Upper lobe of left lung (tissue), 4 donors: ENCODE measurements at regions not wholly inside any gene's neighbourhood (a gene's known extent, or its start where the extent isn't known, plus 50 kb on each side); places are given as distances from the start of the nearest gene placed in this dataset.

Experiments
- CTCF ChIP-seq, 6 experiments: fragments of 450-650 bp in 4 of 6; fragments of 200-600 bp in 2 of 6; sonication (generic) in 2 of 6; IDR thresholded peaks; one replicate each; pipeline ENCODE4 v1.5.1; 2016 to 2019; ENCODE audit warnings: antibody characterized with exemption in 6 of 6
- EP300 ChIP-seq, 4 donors: sonication (generic); formaldehyde crosslinking; IDR thresholded peaks; one replicate each; pipeline ENCODE4 v1.5.1; 2017; ENCODE audit warnings: antibody characterized with exemption in 4 of 4, control low read depth in 2 of 4
- POLR2A ChIP-seq, 4 donors: fragments of 450-650 bp; IDR thresholded peaks; one replicate each; pipeline ENCODE4 v1.5.1; 2016 to 2017; ENCODE audit warnings: antibody characterized with exemption in 4 of 4, mild to moderate bottlenecking in 2 of 4
- POLR2AphosphoS5 ChIP-seq, 2 donors: sonication (generic); formaldehyde crosslinking; IDR thresholded peaks; one replicate each; pipeline ENCODE4 v1.5.1; 2017; ENCODE audit warnings: antibody characterized with exemption in 2 of 2

DNA sequence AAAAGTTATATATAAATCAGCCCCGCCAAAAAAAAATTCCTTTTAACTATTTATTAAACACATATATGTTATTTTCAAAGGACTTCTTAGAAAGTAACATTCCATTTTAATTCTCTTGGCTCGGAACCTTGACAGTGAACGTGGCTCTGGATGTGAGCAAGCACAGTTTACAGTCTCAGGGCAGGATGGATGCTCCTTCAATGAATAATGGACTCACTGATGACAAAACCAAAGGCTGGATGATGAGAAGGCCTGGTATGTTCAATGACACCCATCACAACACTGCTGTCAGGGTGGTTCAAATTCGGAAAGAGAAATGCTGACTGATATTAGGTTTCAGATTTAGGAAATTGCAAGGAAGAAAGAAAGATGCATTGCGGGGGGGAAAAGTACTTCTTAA, 148.8 kb downstream of the SIPA1L2 start:
- TF ChIP-seq POLR2AphosphoS5 (IDR thresholded peaks at IDR 0.05) (no peak), POLR2A (IDR thresholded peaks at IDR 0.05) (no peak), CTCF (IDR thresholded peaks at IDR 0.05) (no peak), EP300 (IDR thresholded peaks at IDR 0.05) (no peak)
